PC-9 (cell line): ENCODE measurements at regions not wholly inside any gene's neighbourhood (a gene's known extent, or its start where the extent isn't known, plus 50 kb on each side); places are given as distances from the start of the nearest gene placed in this dataset.

ENCODE experiments used
- BruUV-seq: library from RNA; stranded (reverse); fragments of 400-500 nt; replicated peaks from 2 replicates; lab custom pipeline; 2021; lab: Mats Ljungman, UMichigan
- CTCF ChIA-PET: fragments of 300-600 bp; sonication (Branson Sonifier 250); formaldehyde crosslinking; loops from one replicate; lab custom pipeline; 2022; ENCODE audit warnings: antibody characterized with exemption; lab: Charles Lee
- POLR2A ChIA-PET: fragments of 300-600 bp; sonication (Branson Sonifier 250); formaldehyde crosslinking; loops from one replicate; lab custom pipeline; 2022; ENCODE audit warnings: antibody characterized with exemption; ENCODE audit not compliant: unreplicated experiment; lab: Charles Lee
- DNase-seq, 2 experiments: peaks; one replicate each; pipeline versions ENCODE4 v3.0.0 to v3.0.0-alpha.2; 2015 to 2022; ENCODE audit warnings: mixed read lengths in 1 of 2
- H2AFZ ChIP-seq: fragments of 200-600 bp; sonication (generic); 2 replicates; pipeline ENCODE4 v1.8.1; 2017; ENCODE audit warnings: antibody characterized with exemption
- H3F3A ChIP-seq: fragments of 200-600 bp; sonication (generic); 2 replicates; pipeline ENCODE4 v1.8.1; 2017; ENCODE audit warnings: antibody characterized with exemption, mild to moderate bottlenecking, low read depth; ENCODE audit not compliant: insufficient read depth
- H3K27ac ChIP-seq: fragments of 200-600 bp; sonication (generic); 2 replicates; pipeline ENCODE4 v1.6.1; 2016; ENCODE audit warnings: mixed run types
- H3K27me3 ChIP-seq: fragments of 200-600 bp; sonication (generic); 2 replicates; pipeline ENCODE4 v1.6.1; 2016; ENCODE audit warnings: low read depth, mixed run types; ENCODE audit not compliant: insufficient read depth
- H3K36me3 ChIP-seq: fragments of 200-600 bp; sonication (generic); 2 replicates; pipeline ENCODE4 v1.6.1; 2016; ENCODE audit warnings: low read depth, mixed run types
- H3K4me1 ChIP-seq: fragments of 200-600 bp; sonication (generic); replicated peaks from 2 replicates; pipeline ENCODE4 v1.6.1; 2016; ENCODE audit warnings: mixed run types; ENCODE audit not compliant: insufficient read depth
- H3K4me2 ChIP-seq: fragments of 200-600 bp; sonication (generic); 2 replicates; pipeline ENCODE4 v1.6.1; 2017; ENCODE audit warnings: mixed run types
- H3K4me3 ChIP-seq: fragments of 200-600 bp; sonication (generic); 2 replicates; pipeline ENCODE4 v1.6.1; 2016; ENCODE audit warnings: mixed run types
- H3K79me2 ChIP-seq: fragments of 200-600 bp; sonication (generic); 2 replicates; pipeline ENCODE4 v1.6.1; 2017; ENCODE audit warnings: low read depth, mixed run types
- H3K9me2 ChIP-seq: fragments of 200-600 bp; sonication (generic); 2 replicates; pipeline ENCODE4 v1.8.1; 2017; ENCODE audit warnings: mild to moderate bottlenecking; ENCODE audit not compliant: insufficient read depth
- H3K9me3 ChIP-seq: fragments of 200-600 bp; sonication (generic); 2 replicates; pipeline ENCODE4 v1.8.1; 2016; ENCODE audit warnings: low read depth; ENCODE audit not compliant: insufficient read depth
- H4K20me1 ChIP-seq: fragments of 200-600 bp; sonication (generic); 2 replicates; pipeline ENCODE4 v1.8.1; 2017; ENCODE audit not compliant: insufficient read depth
- EZH2 ChIP-seq: fragments of 200-600 bp; sonication (generic); IDR thresholded peaks from 2 replicates; pipeline ENCODE4 v1.8.0; 2017; ENCODE audit warnings: antibody characterized with exemption, low read depth
- intact Hi-C: fragments of 100-400 bp; cut with micrococcal nuclease; formaldehyde crosslinking; loops from one replicate; pipeline ENCODE4 v1.10.0; 2022; ENCODE audit not compliant: unreplicated experiment
- TF ChIP-seq, protein P1 (sequence below): fragments of 200-600 bp; sonication (generic); conservative IDR thresholded peaks from 2 replicates; pipeline ENCODE4 v1.6.1; 2017; ENCODE audit warnings: mixed run types, antibody characterized with exemption, mild to moderate bottlenecking, moderate library complexity

GRCh38 chr11:15884141-15884540 lies 472.2 kb downstream of the SOX6 start:
- no peaks in the 10 kb centered on the region for H3K4me1 ChIP-seq
- ChIA-PET POLR2A (no interaction called here), CTCF (no interaction called here)
- no peak overlapping the region for H3K27ac ChIP-seq
- intact Hi-C loops: no loop called here
- no peaks in the 10 kb centered on the region for H3K9me2 ChIP-seq
- H3K4me3 ChIP-seq: no peak overlapping the region
- H3K36me3 ChIP-seq: no peaks in the 10 kb centered on the region
- H3K27me3 ChIP-seq: no peaks in the 10 kb centered on the region
- H4K20me1 ChIP-seq: no peaks in the 10 kb centered on the region
- no peaks in the 10 kb centered on the region for H3F3A ChIP-seq
- H3K9me3 ChIP-seq: no peaks in the 10 kb centered on the region
- no peak overlapping the region for H2AFZ ChIP-seq
- no TSS peak for BruUV-seq
- H3K79me2 ChIP-seq: no peaks in the 10 kb centered on the region
- TF ChIP-seq, protein P1, sequence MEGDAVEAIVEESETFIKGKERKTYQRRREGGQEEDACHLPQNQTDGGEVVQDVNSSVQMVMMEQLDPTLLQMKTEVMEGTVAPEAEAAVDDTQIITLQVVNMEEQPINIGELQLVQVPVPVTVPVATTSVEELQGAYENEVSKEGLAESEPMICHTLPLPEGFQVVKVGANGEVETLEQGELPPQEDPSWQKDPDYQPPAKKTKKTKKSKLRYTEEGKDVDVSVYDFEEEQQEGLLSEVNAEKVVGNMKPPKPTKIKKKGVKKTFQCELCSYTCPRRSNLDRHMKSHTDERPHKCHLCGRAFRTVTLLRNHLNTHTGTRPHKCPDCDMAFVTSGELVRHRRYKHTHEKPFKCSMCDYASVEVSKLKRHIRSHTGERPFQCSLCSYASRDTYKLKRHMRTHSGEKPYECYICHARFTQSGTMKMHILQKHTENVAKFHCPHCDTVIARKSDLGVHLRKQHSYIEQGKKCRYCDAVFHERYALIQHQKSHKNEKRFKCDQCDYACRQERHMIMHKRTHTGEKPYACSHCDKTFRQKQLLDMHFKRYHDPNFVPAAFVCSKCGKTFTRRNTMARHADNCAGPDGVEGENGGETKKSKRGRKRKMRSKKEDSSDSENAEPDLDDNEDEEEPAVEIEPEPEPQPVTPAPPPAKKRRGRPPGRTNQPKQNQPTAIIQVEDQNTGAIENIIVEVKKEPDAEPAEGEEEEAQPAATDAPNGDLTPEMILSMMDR: no peak
- no peak for TF ChIP-seq EZH2
- DNase-seq: no peak
- no peak overlapping the region for H3K4me2 ChIP-seq

- intact Hi-C loops: no loop called here
- Histone ChIP-seq H3F3A (no peaks in the 10 kb centered on the region), H4K20me1 (no peaks in the 10 kb centered on the region), H3K9me3 (no peaks in the 10 kb centered on the region), H3K27me3 (no peaks in the 10 kb centered on the region), H2AFZ (no peak overlapping the region), H3K36me3 (no peaks in the 10 kb centered on the region), H3K27ac (no peak overlapping the region), H3K4me3 (no peak overlapping the region), H3K79me2 (no peaks in the 10 kb centered on the region), H3K9me2 (no peaks in the 10 kb centered on the region), H3K4me1 (no peaks in the 10 kb centered on the region), H3K4me2 (no peak overlapping the region)
- no peak for DNase-seq
- POLR2A ChIA-PET: no interaction called here
- TF ChIP-seq EZH2: no peak
- TF ChIP-seq, protein P1: no peak
- CTCF ChIA-PET: no interaction called here
- no TSS peak for BruUV-seq
Observed at GRCh38 chr11:15884777-15885540, 471.4 kb downstream of the SOX6 start.

DNA sequence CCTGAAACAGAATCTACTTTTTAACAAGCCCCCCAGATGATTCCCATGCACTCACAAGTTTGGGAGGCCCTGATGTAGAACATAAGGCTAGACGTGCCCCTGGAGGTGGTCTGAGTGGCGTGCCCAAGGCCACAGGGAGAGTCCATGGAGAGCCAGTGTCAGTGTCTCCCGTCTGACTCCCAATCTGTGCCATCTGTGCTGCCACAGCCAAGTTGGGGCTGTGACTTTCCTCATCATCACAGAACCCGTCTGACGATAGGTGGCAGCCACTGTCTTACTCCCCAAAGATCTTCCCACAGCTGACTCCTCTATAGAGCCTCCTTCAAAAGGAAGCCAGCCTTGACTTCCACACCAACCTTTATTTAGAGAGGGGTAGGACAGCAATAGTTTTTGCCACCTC lies 470.5 kb downstream of the SOX6 start:
- no peak overlapping the region for H3K4me2 ChIP-seq
- no TSS peak for BruUV-seq
- no peaks in the 10 kb centered on the region for H3K9me2 ChIP-seq
- no peak overlapping the region for H3K27ac ChIP-seq
- no peaks in the 10 kb centered on the region for H3K9me3 ChIP-seq
- no peaks in the 10 kb centered on the region for H3K27me3 ChIP-seq
- H3K79me2 ChIP-seq: no peaks in the 10 kb centered on the region
- H3K36me3 ChIP-seq: no peaks in the 10 kb centered on the region
- TF ChIP-seq, protein P1: no peak
- no peak for TF ChIP-seq EZH2
- no peaks in the 10 kb centered on the region for H3F3A ChIP-seq
- no peaks in the 10 kb centered on the region for H4K20me1 ChIP-seq
- CTCF ChIA-PET: no interaction called here
- intact Hi-C loops: no loop called here
- DNase-seq: no peak
- POLR2A ChIA-PET: no interaction called here
- no peaks in the 10 kb centered on the region for H3K4me1 ChIP-seq
- no peak overlapping the region for H3K4me3 ChIP-seq
- H2AFZ ChIP-seq: no peak overlapping the region
